ENCODE measurements at regions not wholly inside any gene's neighbourhood (a gene's known extent, or its start where the extent isn't known, plus 50 kb on each side); places are given as distances from the start of the nearest gene placed in this dataset.
A peak's percentile ranks its signal among the peaks of the same experiment; 100 is the strongest.
"Not testable (repeated sequence)": the region's sequence is repeated elsewhere in the genome, so short reads cannot be mapped to it uniquely, and the experiment has no call there.

- intact Hi-C loops (cut with DNase I) = no loop called here
- DNase-seq (ENCODE audit: low spot score) = no peak
Observed at GRCh38 chr2:230593765-230594164, 118.9 kb upstream of the CAB39 start.

DNA sequence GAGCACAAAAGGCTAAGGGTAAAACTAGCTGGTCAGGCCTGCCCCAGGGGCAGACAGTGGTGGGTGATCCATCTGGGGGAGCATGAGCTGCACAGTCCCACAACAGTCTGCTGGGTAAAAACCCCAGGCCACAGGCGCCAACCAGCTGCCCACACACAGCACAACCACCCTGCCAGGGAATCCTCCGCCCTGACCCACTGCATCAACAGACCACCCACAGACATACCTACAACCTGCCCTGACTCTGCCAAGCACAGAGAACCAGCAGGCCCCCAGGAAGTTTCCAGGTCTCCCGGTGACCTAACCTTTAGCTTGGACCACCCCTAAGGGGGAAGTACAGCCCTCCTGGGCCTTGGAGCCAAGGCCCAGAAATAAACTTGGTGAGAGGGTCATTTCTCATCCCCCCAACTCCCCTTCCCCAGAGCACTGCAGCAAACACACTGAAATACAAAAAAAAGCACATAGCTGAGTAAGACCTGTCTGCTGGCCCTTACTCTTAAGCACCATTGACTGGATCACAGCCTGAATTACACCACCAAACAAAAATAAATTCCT, 118.3 kb upstream of the CAB39 start:
- DNase-seq (ENCODE audit: low spot score) = no peak
- intact Hi-C loops (cut with DNase I) = no loop called here

DNA sequence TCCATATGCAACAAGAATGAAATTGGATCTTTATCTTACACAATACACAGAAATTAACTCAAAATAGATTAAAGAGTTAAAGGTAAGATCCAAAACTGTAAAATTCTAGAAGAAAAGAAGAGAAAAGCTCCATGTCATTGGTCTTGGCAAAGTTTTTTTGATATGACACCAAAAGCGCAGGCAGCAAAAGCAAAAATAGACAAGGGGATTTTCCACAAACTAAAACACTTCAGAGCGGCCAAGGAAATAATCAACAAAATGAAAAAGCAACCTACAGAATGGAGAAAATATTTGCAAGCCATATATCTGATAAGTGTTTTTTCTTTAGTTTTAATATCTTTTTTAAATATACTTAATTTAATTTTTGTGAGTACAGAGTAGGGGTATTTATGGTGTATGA, 112.8 kb upstream of the CAB39 start:
- intact Hi-C loops (cut with DNase I) = no loop called here
- no peak for DNase-seq (ENCODE audit: low spot score)

GRCh38 chr2:230600285-230600684, 112.4 kb upstream of the CAB39 start:
- no peak for DNase-seq (ENCODE audit: low spot score)
- intact Hi-C loops (cut with DNase I) = no loop called here

DNA sequence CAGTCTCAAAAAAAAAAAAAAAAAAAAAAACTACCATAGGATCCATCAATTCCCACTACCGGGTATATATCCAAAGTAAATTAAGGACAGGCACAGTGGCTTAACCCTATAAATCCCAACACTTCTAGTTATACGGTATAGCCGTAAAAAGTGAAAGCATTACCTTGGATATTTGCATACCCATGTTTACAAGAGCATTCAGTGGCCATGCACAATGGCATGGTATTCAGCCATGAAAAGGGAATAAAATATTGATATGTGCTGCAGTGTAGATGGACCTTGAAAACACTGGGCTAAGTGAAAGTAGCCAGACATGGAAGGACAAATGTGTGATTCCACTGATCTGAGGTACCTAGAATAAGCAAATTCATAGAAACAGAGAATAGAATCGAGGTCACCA, 111.8 kb upstream of the CAB39 start:
- no peak for DNase-seq (ENCODE audit: low spot score)
- intact Hi-C loops (cut with DNase I) = no loop called here

DNA sequence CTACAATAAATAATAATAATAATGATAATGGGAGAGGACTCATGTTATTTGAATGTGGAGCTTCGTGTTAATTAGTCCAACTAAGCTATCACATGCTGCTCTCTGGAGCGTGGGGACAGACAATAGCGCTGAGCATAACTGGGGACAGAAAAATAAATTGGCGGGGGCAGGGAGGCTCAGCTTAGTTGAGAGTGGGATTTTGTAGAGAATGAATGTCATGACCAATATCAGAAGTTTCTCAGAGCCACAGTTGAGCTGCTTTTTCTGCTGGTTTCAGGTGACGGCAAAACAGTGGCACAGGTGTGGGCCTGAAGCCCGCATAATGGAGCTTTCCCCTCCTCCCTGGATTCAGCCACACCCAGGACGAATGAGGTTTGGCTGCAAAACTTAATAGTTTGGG, 111.1 kb upstream of the CAB39 start:
- intact Hi-C loops (cut with DNase I) = no loop called here
- DNase-seq (ENCODE audit: low spot score) = no peak

DNA sequence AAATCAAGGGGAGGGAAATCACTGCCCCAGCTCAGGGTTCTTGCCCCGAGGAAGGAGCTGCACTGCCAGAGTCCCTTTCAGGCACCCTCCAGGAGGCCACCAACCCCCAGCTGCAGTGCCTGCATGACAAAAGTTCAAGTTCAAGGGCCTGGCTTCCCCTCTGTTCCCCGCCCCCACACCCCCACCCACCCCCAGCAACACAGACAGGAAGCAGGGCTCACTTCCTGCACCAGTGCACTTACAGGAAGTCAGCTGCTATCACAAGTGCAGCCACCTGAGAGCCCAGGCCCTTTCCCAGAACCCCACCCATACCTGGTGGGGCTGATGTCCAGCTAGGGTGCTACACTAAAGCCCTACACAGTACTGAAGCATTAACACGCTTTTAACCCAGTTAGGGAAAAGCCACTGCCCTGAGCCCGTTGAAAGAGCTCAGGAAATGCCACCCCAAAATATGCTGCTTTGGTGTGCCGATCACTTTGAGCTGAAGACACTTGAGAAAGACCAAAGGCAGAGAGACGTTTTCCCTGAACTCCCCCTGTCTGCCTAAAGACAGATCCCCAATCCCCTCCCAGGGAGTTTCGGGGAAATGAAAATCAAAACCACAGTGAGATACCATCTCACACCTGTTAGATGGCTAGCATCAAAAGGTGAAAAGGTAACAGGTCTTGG, 109.9 kb upstream of the CAB39 start:
- intact Hi-C loops (cut with DNase I) = no loop called here
- no peak for DNase-seq (ENCODE audit: low spot score)

GRCh38 chr2:230603317-230603716, 109.3 kb upstream of the CAB39 start:
- DNase-seq (ENCODE audit: low spot score); intact Hi-C loops (cut with DNase I): not testable (repeated sequence)

DNA sequence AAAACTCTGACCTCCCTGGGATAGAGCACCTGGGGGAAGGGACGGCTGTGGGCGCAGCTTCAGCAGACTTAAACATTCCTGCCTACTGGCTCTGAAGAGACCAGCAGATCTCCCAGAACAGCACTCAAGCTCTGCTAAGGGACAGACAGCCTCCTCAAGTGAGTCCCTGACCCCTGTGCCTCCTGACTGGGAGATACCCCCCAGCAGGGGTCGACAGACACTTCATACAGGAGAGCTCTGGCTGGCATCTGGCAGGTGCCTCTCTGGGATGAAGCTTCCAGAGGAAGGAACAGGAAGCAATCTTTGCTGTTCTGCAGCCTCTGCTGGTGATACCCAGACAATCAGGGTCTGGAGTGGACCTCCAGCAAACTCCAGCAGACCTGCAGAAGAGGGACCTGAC, 108.5 kb upstream of the CAB39 start:
- intact Hi-C loops (cut with DNase I); DNase-seq (ENCODE audit: low spot score): not testable (repeated sequence)

DNA sequence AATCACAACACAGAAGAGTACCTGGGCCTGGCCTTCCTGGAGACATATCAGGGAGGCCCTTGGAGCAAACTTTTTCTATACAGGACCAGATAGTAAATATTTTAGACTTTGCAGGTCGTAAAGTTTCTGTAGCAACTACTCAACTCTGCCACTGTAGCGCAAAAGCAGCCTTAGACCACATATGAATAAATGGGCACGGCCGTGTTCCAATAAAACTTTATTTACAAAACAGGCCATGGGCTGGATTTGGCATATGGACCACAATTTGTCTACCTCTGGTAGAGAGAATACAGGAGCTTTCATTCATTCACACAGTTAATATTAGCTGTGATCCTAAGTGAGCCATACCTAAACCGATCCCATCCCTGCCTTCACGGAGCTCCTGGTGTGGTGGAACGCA, 98.6 kb upstream of the CAB39 start:
- DNase-seq (ENCODE audit: low spot score) = no peak
- intact Hi-C loops (cut with DNase I) = loop anchor here (5.0 kb wide), 3 partner anchors 452 to 607 kb away; partner anchors contain the start of gene SLC16A14

DNA sequence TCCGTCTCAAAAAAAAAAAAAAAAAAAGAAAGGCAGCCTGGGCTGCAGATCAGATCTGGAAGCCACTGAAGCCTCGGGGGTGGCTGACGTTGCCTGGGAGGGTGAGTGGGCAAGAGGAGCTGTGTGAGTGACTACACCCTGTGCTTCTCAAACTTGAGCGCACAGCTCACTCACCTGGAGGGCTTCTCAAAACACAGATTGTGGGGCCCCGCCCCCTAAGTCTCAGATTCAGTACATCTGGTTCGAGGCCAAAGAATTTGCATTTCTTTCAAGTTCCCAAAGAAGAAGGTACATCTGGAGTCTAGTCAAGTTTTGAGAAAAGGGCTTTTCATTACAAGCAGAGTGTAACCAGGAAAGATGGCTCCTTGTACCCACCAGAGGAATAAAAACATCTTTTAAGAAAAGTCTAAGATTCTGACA, 97.7 kb upstream of the CAB39 start:
- no peak for DNase-seq (ENCODE audit: low spot score)
- intact Hi-C loops (cut with DNase I) = loop anchor here (5.0 kb wide), 3 partner anchors 453 to 608 kb away; partner anchors contain the start of gene SLC16A14

GRCh38 chr2:230617256-230617706, 95.4 kb upstream of the CAB39 start:
- DNase-seq (ENCODE audit: low spot score); intact Hi-C loops (cut with DNase I): not testable (repeated sequence)

- intact Hi-C loops (cut with DNase I) = no loop called here
- no peak for DNase-seq (ENCODE audit: low spot score)
Observed at GRCh38 chr2:230619491-230619890, 93.2 kb upstream of the CAB39 start.

DNA sequence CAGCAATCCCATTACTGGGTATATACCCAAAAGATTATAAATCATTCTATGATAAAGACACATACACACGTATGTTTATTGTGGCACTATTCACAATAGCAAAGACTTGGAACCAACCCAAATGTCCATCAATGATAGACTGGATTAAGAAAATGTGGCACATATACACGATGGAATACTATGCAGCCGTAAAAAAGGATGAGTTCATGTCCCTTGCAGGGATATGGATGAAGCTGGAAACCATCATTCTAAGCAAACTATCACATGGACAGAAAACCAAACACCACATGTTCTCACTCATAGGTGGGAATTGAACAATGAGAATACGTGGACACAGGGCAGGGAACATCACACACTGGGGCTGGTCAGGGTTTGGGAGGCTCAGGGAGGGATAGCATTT, 87.4 kb upstream of the CAB39 start:
- DNase-seq (ENCODE audit: low spot score); intact Hi-C loops (cut with DNase I): not testable (repeated sequence)

GRCh38 chr2:230627091-230627490, 85.6 kb upstream of the CAB39 start:
- intact Hi-C loops (cut with DNase I); DNase-seq (ENCODE audit: low spot score): not testable (repeated sequence)

- no peak for DNase-seq (ENCODE audit: low spot score)
Observed at GRCh38 chr2:230627806-230628724, 84.6 kb upstream of the CAB39 start.

GRCh38 chr2:230631470-230631869, 81.2 kb upstream of the CAB39 start:
- no peak for DNase-seq (ENCODE audit: low spot score)
- intact Hi-C loops (cut with DNase I) = no loop called here

More at GRCh38 chr2:230627806-230628724, 84.6 kb upstream of the CAB39 start:
- intact Hi-C loops (cut with DNase I) = no loop called here

DNA sequence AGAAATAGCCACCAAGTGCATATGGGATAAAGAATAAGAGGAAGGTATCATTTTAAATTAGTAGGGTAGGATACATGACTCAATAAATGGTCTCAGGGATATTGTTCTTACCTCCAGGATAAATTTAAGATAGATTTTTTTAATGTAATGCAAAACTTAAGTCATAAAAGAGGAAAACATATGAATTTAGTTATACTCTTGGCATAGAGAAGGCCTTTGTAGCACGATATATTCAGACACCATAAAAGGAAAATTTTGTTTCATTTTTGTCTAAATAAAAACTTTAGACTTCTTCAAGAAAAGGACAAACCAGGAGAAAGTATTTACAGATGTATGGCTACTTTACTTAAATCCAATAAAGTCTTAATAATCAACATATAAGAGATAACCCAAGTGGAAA, 78.5 kb upstream of the CAB39 start:
- intact Hi-C loops (cut with DNase I) = no loop called here
- no peak for DNase-seq (ENCODE audit: low spot score)

DNA sequence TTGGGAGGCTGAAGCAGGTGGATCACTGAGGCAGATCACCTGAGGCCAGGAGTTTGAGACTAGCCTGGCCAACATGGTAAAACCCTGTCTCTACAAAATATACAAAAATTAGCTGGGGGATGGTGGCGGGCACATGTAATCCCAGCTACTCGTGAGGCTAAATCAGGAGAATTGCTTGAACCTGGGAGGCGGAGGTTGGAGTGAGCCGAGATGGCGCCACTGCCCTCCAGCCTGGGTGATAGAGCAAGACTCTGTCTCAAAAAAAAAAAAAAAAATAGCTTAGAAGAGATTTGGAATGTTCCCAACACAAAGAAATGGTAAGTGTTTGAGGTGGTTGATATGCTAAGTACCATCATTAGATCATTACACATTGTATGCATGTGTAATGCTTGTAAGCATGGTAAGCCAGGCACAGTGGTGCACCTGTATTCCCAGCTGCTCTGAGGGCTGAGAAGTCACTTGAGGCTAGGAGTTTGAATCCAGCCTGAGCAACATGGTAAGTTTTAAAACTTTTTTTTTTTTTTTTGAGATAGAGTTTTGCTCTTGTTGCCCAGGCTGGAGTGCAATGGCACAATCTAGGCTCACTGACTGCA, 77.8 kb upstream of the CAB39 start:
- intact Hi-C loops (cut with DNase I); DNase-seq (ENCODE audit: low spot score): not testable (repeated sequence)

DNA sequence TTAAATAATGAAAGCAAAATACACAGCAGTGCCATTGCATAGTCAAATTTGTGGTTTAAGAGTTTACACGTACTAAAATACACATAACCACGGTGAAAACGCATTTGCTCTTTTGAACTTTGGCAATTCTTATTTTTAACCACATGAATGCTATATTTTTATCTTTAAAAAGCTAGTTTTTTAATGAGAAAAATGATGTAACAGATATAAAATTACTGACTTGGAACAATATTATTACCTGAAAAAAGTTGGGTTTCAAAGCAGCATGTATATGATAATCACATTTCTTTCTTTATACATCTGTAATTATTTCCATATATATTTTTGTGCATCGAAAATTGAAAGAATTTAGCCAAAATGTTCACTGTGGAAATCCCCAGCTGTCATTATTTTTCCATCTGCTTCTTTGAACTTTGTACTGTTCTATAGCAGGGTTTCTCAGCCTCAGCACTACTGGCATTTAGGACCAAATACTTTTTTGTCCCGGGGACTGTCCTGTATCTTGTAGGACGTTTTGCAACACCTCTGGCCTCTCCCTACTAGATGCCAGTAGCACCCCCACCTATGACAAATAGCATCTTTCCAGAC, 75.9 kb upstream of the CAB39 start:
- intact Hi-C loops (cut with DNase I) = no loop called here

More for the DNA sequence above, 75.9 kb upstream of the CAB39 start:
- peak; percentile 44 for DNase-seq (ENCODE audit: low spot score)
